Heart left ventricle (tissue), 16 donors: ENCODE measurements at regions not wholly inside any gene's neighbourhood (a gene's known extent, or its start where the extent isn't known, plus 50 kb on each side); places are given as distances from the start of the nearest gene placed in this dataset.

Experiments used
- ATAC-seq, 4 donors: fragments of 200-7000 bp; cut with Tn5 transposase; one replicate each; pipeline ENCODE4 v1.9.1; 2020 to 2022; ENCODE audit warnings: moderate library complexity in 4 of 4, mild to moderate bottlenecking in 3 of 4, moderate number of reproducible peaks in 1 of 4
- DNase-seq, 5 donors: peaks; one replicate each; pipeline ENCODE4 v3.0.0-alpha.2; 2020
- H3K27ac ChIP-seq, 12 donors: fragments of 200-600 bp; sonication (generic) in 4 of 12; one replicate each; pipeline versions ENCODE4 v1.5.0 to v1.8.0; 2016 to 2022; ENCODE audit warnings: mild to moderate bottlenecking in 2 of 12
- H3K27me3 ChIP-seq, 9 donors: fragments of 200-600 bp; sonication (generic) in 2 of 9; one replicate each; pipeline versions ENCODE4 v1.5.1 to v1.8.0; 2016 to 2022; ENCODE audit warnings: mild to moderate bottlenecking in 3 of 9
- H3K36me3 ChIP-seq, 9 donors: fragments of 200-600 bp; sonication (generic) in 2 of 9; one replicate each; pipeline versions ENCODE4 v1.5.0 to v1.8.0; 2018 to 2022; ENCODE audit warnings: mild to moderate bottlenecking in 2 of 9
- H3K4me1 ChIP-seq, 12 donors: fragments of 200-600 bp; sonication (generic) in 4 of 12; one replicate each; pipeline versions ENCODE4 v1.5.0 to v1.8.0; 2016 to 2022; ENCODE audit warnings: mild to moderate bottlenecking in 3 of 12
- H3K4me3 ChIP-seq, 12 donors: fragments of 200-600 bp; sonication (generic) in 4 of 12; one replicate each; pipeline versions ENCODE4 v1.5.0 to v1.8.0; 2017 to 2022; ENCODE audit warnings: mild to moderate bottlenecking in 9 of 12, moderate library complexity in 4 of 12
- H3K9me3 ChIP-seq, 12 donors: fragments of 200-600 bp; sonication (generic) in 4 of 12; one replicate each; pipeline versions ENCODE4 v1.5.0 to v1.8.0; 2016 to 2022; ENCODE audit warnings: mild to moderate bottlenecking in 1 of 12
- CTCF ChIP-seq, 12 donors: fragments of 200-600 bp; sonication (generic) in 4 of 12; IDR thresholded peaks; one replicate each; pipeline versions ENCODE4 v1.5.0 to v1.8.0; 2018 to 2022; ENCODE audit warnings: antibody characterized with exemption in 12 of 12, mild to moderate bottlenecking in 5 of 12
- POLR2A ChIP-seq, 2 donors: fragments of 450-650 bp; IDR thresholded peaks; one replicate each; pipeline ENCODE4 v1.6.1; 2017; ENCODE audit warnings: antibody characterized with exemption in 2 of 2, mild to moderate bottlenecking in 2 of 2, moderate library complexity in 2 of 2
- WGBS, 4 donors: extraction: QIAGEN DNeasy Blood & Tissue Kit in 2 of 4; methylation state at CpG; one replicate each; pipeline versions ENCODE4 v1.1.5 to v1.1.7; 2013 to 2018; 5-methylcytosine and 5-hydroxymethylcytosine counted together
- intact Hi-C, 10 donors: fragments of 100-400 bp; cut with DNase I; formaldehyde crosslinking; loops; one replicate each; pipeline versions ENCODE4 v1.11.1 to v1.14.2; 2022
- donor health status: ischemic (EF 13 %, LVEDD 7.1; RV severe dilation, severe dysfunction).
- donor health status: healthy with polysubstance abuse.
- donor health status: DM: no; HTN: yes; CAD: no.
- donor health status: DM: no; HTN: no; CAD: no.
- donor health status: ischemic (EF 25% LVEDD 6.9; RV normal size, moderate dysfunction).
- donor health status: ischemic (EF 25% LVEDD 5.7; RV mildly dilated, moderate dysfunction).
- donor health status: healthy.
- donor health status: DM: yes; HTN: yes; CAD: no.
- donor health status: ischemic (EF 35%, LVEDD 5.7; RV mildly dilated, moderate dysfunction).
- donor health status: nonischemic (EF 11% LVEDD 7.7; RV severe dilation, severe dysfunction).
- donor health status: DM: yes; HTN: yes; CAD: no.
- donor health status: PGD.
- donor health status: ischemic (EF 29% LVEDD 5.4; RV normal size, mild dysfunction).
- donor health status: nonischemic (EF 23%, LVEDD 6.1; RV moderate dilation, normal function).

- 87 to 92% (median 91%) methylated on average over 6 of the region's 6 CpGs for WGBS, 4 donors
Observed at GRCh38 chr20:24745206-24745605, 203.9 kb upstream of the CST7 start.

GRCh38 chr20:24745617-24746350, 203.3 kb upstream of the CST7 start:
- H3K27ac ChIP-seq = no peak overlapping the region
- WGBS, 4 donors = 81 to 93% (median 84%) methylated on average over 12 to 14 of the region's 14 CpGs
- H3K36me3 ChIP-seq = no peaks in the 10 kb centered on the region
- DNase-seq (no peak), ATAC-seq (no peak)
- no peaks in the 10 kb centered on the region for H3K4me1 ChIP-seq
- H3K27me3 ChIP-seq = peaks cover 0 to 4% (median 0%) of the 10 kb centered on the region in 9 donors
- no peak for TF ChIP-seq POLR2A (IDR thresholded peaks at IDR 0.05)
- TF ChIP-seq CTCF (IDR thresholded peaks at IDR 0.05) = no peak
- intact Hi-C loops = loop anchor here in 1 of 10 donors (10.0 kb wide), 1 partner anchor 61 kb away; no protein-coding TSS in a partner anchor
- no peaks in the 10 kb centered on the region for H3K9me3 ChIP-seq
- H3K4me3 ChIP-seq = no peak overlapping the region

More at GRCh38 chr20:24745206-24745605, 203.9 kb upstream of the CST7 start:
- Histone ChIP-seq H3K27ac (no peak overlapping the region), H3K9me3 (no peaks in the 10 kb centered on the region), H3K27me3 (peaks cover 0 to 2% (median 0%) of the 10 kb centered on the region in 9 donors), H3K36me3 (no peaks in the 10 kb centered on the region), H3K4me3 (no peak overlapping the region), H3K4me1 (no peaks in the 10 kb centered on the region)
- ATAC-seq = no peak
- TF ChIP-seq CTCF (IDR thresholded peaks at IDR 0.05) (no peak), POLR2A (IDR thresholded peaks at IDR 0.05) (no peak)
- intact Hi-C loops = loop anchor here in 1 of 10 donors (10.0 kb wide), 1 partner anchor 60 kb away; no protein-coding TSS in a partner anchor
- no peak for DNase-seq

GRCh38 chr20:24746351-24746685, 202.8 kb upstream of the CST7 start:
- H3K4me1 ChIP-seq = no peaks in the 10 kb centered on the region
- peaks cover 0 to 6% (median 0%) of the 10 kb centered on the region in 9 donors for H3K27me3 ChIP-seq
- DNase-seq (no peak), ATAC-seq (peak in 1 of 4 donors; percentile 48)
- H3K9me3 ChIP-seq = no peaks in the 10 kb centered on the region
- intact Hi-C loops = loop anchor here in 1 of 10 donors (10.0 kb wide), 1 partner anchor 62 kb away; no protein-coding TSS in a partner anchor
- TF ChIP-seq POLR2A (IDR thresholded peaks at IDR 0.05) (no peak), CTCF (IDR thresholded peaks at IDR 0.05) (no peak)
- 65 to 73% (median 71%) methylated on average over 12 of the region's 12 CpGs for WGBS, 4 donors
- no peak overlapping the region for H3K4me3 ChIP-seq
- H3K36me3 ChIP-seq = no peaks in the 10 kb centered on the region
- no peak overlapping the region for H3K27ac ChIP-seq

GRCh38 chr20:24747010-24747712, 201.9 kb upstream of the CST7 start:
- no peak overlapping the region for H3K27ac ChIP-seq
- WGBS, 4 donors = 72 to 89% (median 76%) methylated on average over 8 to 10 of the region's 10 CpGs
- TF ChIP-seq CTCF (IDR thresholded peaks at IDR 0.05) (no peak), POLR2A (IDR thresholded peaks at IDR 0.05) (no peak)
- peaks cover 0 to 6% (median 0%) of the 10 kb centered on the region in 9 donors for H3K27me3 ChIP-seq
- intact Hi-C loops = loop anchor here in 1 of 10 donors (10.0 kb wide), 1 partner anchor 62 kb away; no protein-coding TSS in a partner anchor
- no peak overlapping the region for H3K4me3 ChIP-seq
- DNase-seq (no peak), ATAC-seq (no peak)
- no peaks in the 10 kb centered on the region for H3K36me3 ChIP-seq
- H3K9me3 ChIP-seq = no peaks in the 10 kb centered on the region
- H3K4me1 ChIP-seq = no peaks in the 10 kb centered on the region
